PC-9 (cell line): ENCODE measurements at regions not wholly inside any gene's neighbourhood (a gene's known extent, or its start where the extent isn't known, plus 50 kb on each side); places are given as distances from the start of the nearest gene placed in this dataset.

Experiments used
- BruUV-seq: library from RNA; stranded (reverse); fragments of 400-500 nt; replicated peaks from 2 replicates; lab custom pipeline; 2021; lab: Mats Ljungman, UMichigan
- CTCF ChIA-PET: fragments of 300-600 bp; sonication (Branson Sonifier 250); formaldehyde crosslinking; loops from one replicate; lab custom pipeline; 2022; ENCODE audit warnings: antibody characterized with exemption; lab: Charles Lee
- POLR2A ChIA-PET: fragments of 300-600 bp; sonication (Branson Sonifier 250); formaldehyde crosslinking; loops from one replicate; lab custom pipeline; 2022; ENCODE audit warnings: antibody characterized with exemption; ENCODE audit not compliant: unreplicated experiment; lab: Charles Lee
- DNase-seq, 2 experiments: peaks; one replicate each; pipeline versions ENCODE4 v3.0.0 to v3.0.0-alpha.2; 2015 to 2022; ENCODE audit warnings: mixed read lengths in 1 of 2
- H2AFZ ChIP-seq: fragments of 200-600 bp; sonication (generic); 2 replicates; pipeline ENCODE4 v1.8.1; 2017; ENCODE audit warnings: antibody characterized with exemption
- H3F3A ChIP-seq: fragments of 200-600 bp; sonication (generic); 2 replicates; pipeline ENCODE4 v1.8.1; 2017; ENCODE audit warnings: antibody characterized with exemption, mild to moderate bottlenecking, low read depth; ENCODE audit not compliant: insufficient read depth
- H3K27ac ChIP-seq: fragments of 200-600 bp; sonication (generic); 2 replicates; pipeline ENCODE4 v1.6.1; 2016; ENCODE audit warnings: mixed run types
- H3K27me3 ChIP-seq: fragments of 200-600 bp; sonication (generic); 2 replicates; pipeline ENCODE4 v1.6.1; 2016; ENCODE audit warnings: low read depth, mixed run types; ENCODE audit not compliant: insufficient read depth
- H3K36me3 ChIP-seq: fragments of 200-600 bp; sonication (generic); 2 replicates; pipeline ENCODE4 v1.6.1; 2016; ENCODE audit warnings: low read depth, mixed run types
- H3K4me1 ChIP-seq: fragments of 200-600 bp; sonication (generic); replicated peaks from 2 replicates; pipeline ENCODE4 v1.6.1; 2016; ENCODE audit warnings: mixed run types; ENCODE audit not compliant: insufficient read depth
- H3K4me2 ChIP-seq: fragments of 200-600 bp; sonication (generic); 2 replicates; pipeline ENCODE4 v1.6.1; 2017; ENCODE audit warnings: mixed run types
- H3K4me3 ChIP-seq: fragments of 200-600 bp; sonication (generic); 2 replicates; pipeline ENCODE4 v1.6.1; 2016; ENCODE audit warnings: mixed run types
- H3K79me2 ChIP-seq: fragments of 200-600 bp; sonication (generic); 2 replicates; pipeline ENCODE4 v1.6.1; 2017; ENCODE audit warnings: low read depth, mixed run types
- H3K9me2 ChIP-seq: fragments of 200-600 bp; sonication (generic); 2 replicates; pipeline ENCODE4 v1.8.1; 2017; ENCODE audit warnings: mild to moderate bottlenecking; ENCODE audit not compliant: insufficient read depth
- H3K9me3 ChIP-seq: fragments of 200-600 bp; sonication (generic); 2 replicates; pipeline ENCODE4 v1.8.1; 2016; ENCODE audit warnings: low read depth; ENCODE audit not compliant: insufficient read depth
- H4K20me1 ChIP-seq: fragments of 200-600 bp; sonication (generic); 2 replicates; pipeline ENCODE4 v1.8.1; 2017; ENCODE audit not compliant: insufficient read depth
- EZH2 ChIP-seq: fragments of 200-600 bp; sonication (generic); IDR thresholded peaks from 2 replicates; pipeline ENCODE4 v1.8.0; 2017; ENCODE audit warnings: antibody characterized with exemption, low read depth
- intact Hi-C: fragments of 100-400 bp; cut with micrococcal nuclease; formaldehyde crosslinking; loops from one replicate; pipeline ENCODE4 v1.10.0; 2022; ENCODE audit not compliant: unreplicated experiment
- TF ChIP-seq, protein P1 (sequence below): fragments of 200-600 bp; sonication (generic); conservative IDR thresholded peaks from 2 replicates; pipeline ENCODE4 v1.6.1; 2017; ENCODE audit warnings: mixed run types, antibody characterized with exemption, mild to moderate bottlenecking, moderate library complexity

DNA sequence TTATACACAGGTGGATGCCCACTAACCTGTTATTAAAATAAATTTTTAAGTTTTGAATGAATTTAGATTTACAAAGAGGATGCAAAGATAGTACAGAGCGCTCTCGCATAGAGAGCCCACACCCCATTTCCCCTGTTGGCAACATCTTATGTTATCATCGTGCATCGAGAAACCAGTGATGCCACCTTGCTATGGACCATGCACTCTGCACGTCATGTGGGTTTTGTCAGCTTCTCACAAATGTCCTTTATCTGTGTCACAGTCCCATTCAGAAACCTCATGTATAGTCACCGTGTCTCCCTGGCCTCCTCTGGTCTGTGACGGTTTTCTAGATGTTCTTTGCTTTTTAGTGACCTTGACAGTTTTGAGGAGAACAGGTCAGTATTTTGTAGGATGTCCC, 60.0 kb downstream of the ING1 start:
- Histone ChIP-seq H4K20me1 (no peaks in the 10 kb centered on the region), H3F3A (no peaks in the 10 kb centered on the region), H3K79me2 (no peaks in the 10 kb centered on the region), H3K4me3 (no peak overlapping the region), H2AFZ (no peak overlapping the region), H3K4me2 (no peak overlapping the region), H3K9me3 (no peaks in the 10 kb centered on the region), H3K27ac (no peak overlapping the region), H3K27me3 (peaks cover 11% of the 10 kb centered on the region), H3K36me3 (no peaks in the 10 kb centered on the region), H3K4me1 (no peaks in the 10 kb centered on the region), H3K9me2 (0 out of 2 replicates have a peak, but pooled peaks cover 3% of the 10 kb centered on the region)
- CTCF ChIA-PET, result no interaction called here
- intact Hi-C loops, result no loop called here
- POLR2A ChIA-PET, result no interaction called here
- BruUV-seq, result no TSS peak
- peak in 1 of 2 experiments; percentile 6 for DNase-seq
- TF ChIP-seq, protein P1, sequence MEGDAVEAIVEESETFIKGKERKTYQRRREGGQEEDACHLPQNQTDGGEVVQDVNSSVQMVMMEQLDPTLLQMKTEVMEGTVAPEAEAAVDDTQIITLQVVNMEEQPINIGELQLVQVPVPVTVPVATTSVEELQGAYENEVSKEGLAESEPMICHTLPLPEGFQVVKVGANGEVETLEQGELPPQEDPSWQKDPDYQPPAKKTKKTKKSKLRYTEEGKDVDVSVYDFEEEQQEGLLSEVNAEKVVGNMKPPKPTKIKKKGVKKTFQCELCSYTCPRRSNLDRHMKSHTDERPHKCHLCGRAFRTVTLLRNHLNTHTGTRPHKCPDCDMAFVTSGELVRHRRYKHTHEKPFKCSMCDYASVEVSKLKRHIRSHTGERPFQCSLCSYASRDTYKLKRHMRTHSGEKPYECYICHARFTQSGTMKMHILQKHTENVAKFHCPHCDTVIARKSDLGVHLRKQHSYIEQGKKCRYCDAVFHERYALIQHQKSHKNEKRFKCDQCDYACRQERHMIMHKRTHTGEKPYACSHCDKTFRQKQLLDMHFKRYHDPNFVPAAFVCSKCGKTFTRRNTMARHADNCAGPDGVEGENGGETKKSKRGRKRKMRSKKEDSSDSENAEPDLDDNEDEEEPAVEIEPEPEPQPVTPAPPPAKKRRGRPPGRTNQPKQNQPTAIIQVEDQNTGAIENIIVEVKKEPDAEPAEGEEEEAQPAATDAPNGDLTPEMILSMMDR, result no peak
- TF ChIP-seq EZH2, result no peak

DNA sequence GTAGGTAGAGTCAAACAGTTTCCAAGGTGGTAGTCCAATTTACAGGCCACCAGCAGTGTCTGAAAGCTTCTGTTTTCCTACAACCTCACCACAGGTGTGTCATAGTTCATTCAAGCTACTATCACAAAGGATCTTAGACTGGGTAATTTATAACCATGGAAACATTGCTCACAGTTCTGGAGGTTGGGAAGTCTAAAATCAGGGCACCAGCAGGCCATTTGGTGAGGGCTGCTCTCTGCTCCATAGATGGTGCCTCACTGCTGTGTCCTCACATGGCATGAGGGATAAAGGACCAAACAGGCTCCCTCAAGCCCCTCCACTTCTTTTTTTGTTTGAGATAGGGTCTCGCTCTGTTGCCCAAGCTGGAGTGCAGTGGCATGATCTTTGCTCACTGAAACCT, 60.6 kb downstream of the ING1 start:
- BruUV-seq, result no TSS peak
- no peaks in the 10 kb centered on the region for H3F3A ChIP-seq
- H3K27me3 ChIP-seq, result peaks cover 9% of the 10 kb centered on the region; the same call in 1 of the 2 replicates
- 0 out of 2 replicates have a peak, but pooled peaks cover 2% of the 10 kb centered on the region for H3K9me2 ChIP-seq
- POLR2A ChIA-PET, result no interaction called here
- no peak overlapping the region for H2AFZ ChIP-seq
- H3K9me3 ChIP-seq, result no peaks in the 10 kb centered on the region
- no peaks in the 10 kb centered on the region for H4K20me1 ChIP-seq
- CTCF ChIA-PET, result no interaction called here
- TF ChIP-seq, protein P1, result no peak
- no peak for TF ChIP-seq EZH2
- no peaks in the 10 kb centered on the region for H3K4me1 ChIP-seq
- H3K79me2 ChIP-seq, result no peaks in the 10 kb centered on the region
- H3K36me3 ChIP-seq, result no peaks in the 10 kb centered on the region
- no peak overlapping the region for H3K4me3 ChIP-seq
- intact Hi-C loops, result no loop called here
- no peak for DNase-seq
- H3K27ac ChIP-seq, result no peak overlapping the region
- H3K4me2 ChIP-seq, result no peak overlapping the region

DNA sequence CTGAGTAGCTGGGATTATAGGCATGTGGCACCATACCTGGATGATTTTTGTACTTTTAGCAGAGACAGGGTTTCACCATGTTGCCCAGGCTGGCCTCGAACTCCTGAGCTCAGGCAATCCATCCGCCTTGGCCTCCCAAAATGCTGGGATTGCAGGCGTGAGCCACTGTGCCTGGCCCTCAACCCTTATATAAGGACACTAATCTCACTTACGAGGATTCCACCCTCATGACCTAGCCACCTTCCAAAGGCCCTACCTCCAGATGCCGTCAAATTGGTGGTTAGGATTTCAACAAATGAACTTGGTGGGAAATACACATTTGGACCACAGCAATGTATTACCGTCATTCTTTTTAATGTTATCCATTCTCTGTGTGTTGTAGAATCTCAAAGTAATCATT, 61.0 kb downstream of the ING1 start:
- H3K4me3 ChIP-seq, result no peak overlapping the region
- TF ChIP-seq, protein P1, result no peak
- no peak for TF ChIP-seq EZH2
- no peak overlapping the region for H3K4me2 ChIP-seq
- H4K20me1 ChIP-seq, result no peaks in the 10 kb centered on the region
- DNase-seq, result no peak
- no peaks in the 10 kb centered on the region for H3K79me2 ChIP-seq
- no peak overlapping the region for H3K27ac ChIP-seq
- intact Hi-C loops, result no loop called here
- no peaks in the 10 kb centered on the region for H3K9me3 ChIP-seq
- POLR2A ChIA-PET, result no interaction called here
- CTCF ChIA-PET, result no interaction called here
- no peaks in the 10 kb centered on the region for H3F3A ChIP-seq
- no peaks in the 10 kb centered on the region for H3K36me3 ChIP-seq
- no peak overlapping the region for H2AFZ ChIP-seq
- H3K4me1 ChIP-seq, result no peaks in the 10 kb centered on the region
- no TSS peak for BruUV-seq
- no peaks in the 10 kb centered on the region for H3K9me2 ChIP-seq
- peaks cover 9% of the 10 kb centered on the region; the same call in 1 of the 2 replicates for H3K27me3 ChIP-seq
